ENCODE measurements at regions not wholly inside any gene's neighbourhood (a gene's known extent, or its start where the extent isn't known, plus 50 kb on each side); places are given as distances from the start of the nearest gene placed in this dataset.

DNA sequence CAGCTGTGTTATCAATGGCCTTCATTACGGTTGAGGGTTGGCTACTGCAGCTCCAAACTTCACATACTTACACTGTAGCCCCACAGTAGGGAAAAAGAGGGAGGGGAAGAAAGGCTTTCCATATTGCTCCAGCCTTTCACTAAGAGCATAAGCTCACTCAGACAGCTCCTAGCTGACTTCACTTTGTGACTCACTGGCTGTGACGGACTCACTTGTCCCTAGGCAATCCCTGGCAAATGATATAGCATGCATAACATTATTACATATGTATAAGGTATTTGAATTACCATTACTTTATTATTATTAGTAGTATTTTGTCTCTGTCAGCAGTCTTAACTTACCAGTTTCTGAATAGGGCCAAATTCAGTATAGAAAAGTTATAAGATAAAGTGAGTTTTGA lies 350.7 kb downstream of the RMST start:
- Histone ChIP-seq H3K27me3 (replicated peaks in 1 of 7) (no peaks in the 10 kb centered on the region), H3K27ac (no peak overlapping the region), H3K9me3 (peaks cover 0 to 2% (median 0%) of the 10 kb centered on the region in 8 donors), H3K36me3 (no peaks in the 10 kb centered on the region), H3K4me3 (no peak overlapping the region), H3K4me1 (no peaks in the 10 kb centered on the region)
- DNase-seq, result no peak
- TF ChIP-seq, protein P1, sequence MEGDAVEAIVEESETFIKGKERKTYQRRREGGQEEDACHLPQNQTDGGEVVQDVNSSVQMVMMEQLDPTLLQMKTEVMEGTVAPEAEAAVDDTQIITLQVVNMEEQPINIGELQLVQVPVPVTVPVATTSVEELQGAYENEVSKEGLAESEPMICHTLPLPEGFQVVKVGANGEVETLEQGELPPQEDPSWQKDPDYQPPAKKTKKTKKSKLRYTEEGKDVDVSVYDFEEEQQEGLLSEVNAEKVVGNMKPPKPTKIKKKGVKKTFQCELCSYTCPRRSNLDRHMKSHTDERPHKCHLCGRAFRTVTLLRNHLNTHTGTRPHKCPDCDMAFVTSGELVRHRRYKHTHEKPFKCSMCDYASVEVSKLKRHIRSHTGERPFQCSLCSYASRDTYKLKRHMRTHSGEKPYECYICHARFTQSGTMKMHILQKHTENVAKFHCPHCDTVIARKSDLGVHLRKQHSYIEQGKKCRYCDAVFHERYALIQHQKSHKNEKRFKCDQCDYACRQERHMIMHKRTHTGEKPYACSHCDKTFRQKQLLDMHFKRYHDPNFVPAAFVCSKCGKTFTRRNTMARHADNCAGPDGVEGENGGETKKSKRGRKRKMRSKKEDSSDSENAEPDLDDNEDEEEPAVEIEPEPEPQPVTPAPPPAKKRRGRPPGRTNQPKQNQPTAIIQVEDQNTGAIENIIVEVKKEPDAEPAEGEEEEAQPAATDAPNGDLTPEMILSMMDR (IDR thresholded peaks at IDR 0.05 in 8 of 11, conservative IDR thresholded peaks at IDR 0.05 in 3 of 11), result no peak
- TF ChIP-seq POLR2AphosphoS5 (IDR thresholded peaks at IDR 0.05), result no peak
- 71 to 89% (median 85%) methylated on average over 2 of the region's 2 CpGs for WGBS, 5 donors
- intact Hi-C loops (cut with DNase I; ENCODE audit: low total_unique reads), result no loop called here

DNA sequence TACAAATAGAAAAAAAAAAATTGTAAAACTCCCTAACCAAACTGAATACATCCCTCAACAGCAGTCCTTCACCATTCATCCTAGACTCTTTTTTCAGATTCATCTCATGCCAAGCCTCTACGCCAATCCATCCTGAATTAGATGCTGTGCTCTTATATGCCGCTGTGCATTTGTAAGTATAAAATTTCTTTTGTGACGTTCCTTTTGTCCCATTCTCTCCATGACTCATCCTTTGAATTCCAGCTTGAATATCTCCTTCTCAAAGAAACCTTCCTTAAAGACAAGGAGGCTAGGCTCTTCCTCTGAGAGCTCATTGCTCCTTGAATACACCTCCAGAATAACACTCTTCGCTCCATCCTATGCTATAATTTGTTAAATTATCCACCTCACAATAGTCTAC lies 359.2 kb downstream of the RMST start:
- H3K27me3 ChIP-seq (replicated peaks in 1 of 7), result no peaks in the 10 kb centered on the region
- no peak for DNase-seq
- WGBS, 5 donors, result 79 to 86% (median 85%) methylated on average over 4 of the region's 4 CpGs
- H3K27ac ChIP-seq, result no peak overlapping the region
- no peaks in the 10 kb centered on the region for H3K4me1 ChIP-seq
- no peaks in the 10 kb centered on the region for H3K9me3 ChIP-seq
- H3K36me3 ChIP-seq, result no peaks in the 10 kb centered on the region
- intact Hi-C loops (cut with DNase I; ENCODE audit: low total_unique reads), result no loop called here
- no peak overlapping the region for H3K4me3 ChIP-seq
- TF ChIP-seq POLR2AphosphoS5 (IDR thresholded peaks at IDR 0.05) (no peak), POLR2A (IDR thresholded peaks at IDR 0.05) (no peak)
- TF ChIP-seq, protein P1 (IDR thresholded peaks at IDR 0.05 in 8 of 11, conservative IDR thresholded peaks at IDR 0.05 in 3 of 11), result no peak

DNA sequence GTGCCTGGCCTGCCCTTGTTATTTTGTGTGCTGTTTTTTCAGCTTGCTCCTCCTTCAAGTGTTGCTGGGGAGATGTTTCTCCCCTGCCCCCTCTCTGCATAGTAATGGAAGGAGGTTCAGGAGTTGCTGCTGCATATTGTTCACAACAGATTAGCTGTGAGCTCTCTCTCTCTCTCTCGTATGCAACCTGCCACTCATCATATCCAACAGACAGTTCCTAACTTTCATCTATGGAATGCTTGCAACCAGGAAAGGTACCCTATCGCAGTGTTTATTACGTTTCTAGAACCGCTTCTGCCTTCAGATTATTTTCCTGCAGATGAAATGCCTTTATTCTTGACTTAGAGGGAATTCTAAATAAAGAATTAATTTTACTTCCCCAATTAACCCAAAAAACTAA lies 372.9 kb downstream of the RMST start:
- Histone ChIP-seq H3K27ac (no peak overlapping the region), H3K4me3 (no peak overlapping the region), H3K36me3 (no peaks in the 10 kb centered on the region), H3K4me1 (no peaks in the 10 kb centered on the region), H3K9me3 (no peaks in the 10 kb centered on the region), H3K27me3 (replicated peaks in 1 of 7) (no peaks in the 10 kb centered on the region)
- TF ChIP-seq POLR2AphosphoS5 (IDR thresholded peaks at IDR 0.05) (no peak), POLR2A (IDR thresholded peaks at IDR 0.05) (no peak)
- TF ChIP-seq, protein P1 (IDR thresholded peaks at IDR 0.05 in 8 of 11, conservative IDR thresholded peaks at IDR 0.05 in 3 of 11), result no peak
- DNase-seq, result no peak
- intact Hi-C loops (cut with DNase I; ENCODE audit: low total_unique reads), result no loop called here
- 78 to 86% (median 85%) methylated on average over 4 of the region's 4 CpGs for WGBS, 5 donors

DNA sequence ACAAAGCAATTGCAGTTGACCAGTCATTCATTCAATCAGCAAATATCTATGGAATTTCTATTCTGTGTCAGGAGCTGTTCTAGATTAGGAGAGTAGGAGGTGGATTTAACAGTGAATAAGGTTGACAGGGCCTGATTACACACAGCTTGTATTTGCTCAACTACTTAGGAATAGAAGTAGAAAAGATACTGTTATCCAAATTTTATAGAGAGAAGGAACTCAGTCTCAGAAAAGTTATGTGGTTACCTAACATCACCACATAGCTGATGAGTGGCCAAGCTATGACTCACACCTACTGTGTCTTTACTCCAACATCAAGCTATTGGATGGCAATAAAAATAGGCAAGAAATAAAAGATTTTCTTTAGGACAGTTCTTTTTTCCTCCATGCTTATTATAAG lies 374.8 kb downstream of the RMST start:
- Histone ChIP-seq H3K27ac (no peak overlapping the region), H3K4me1 (no peaks in the 10 kb centered on the region), H3K27me3 (replicated peaks in 1 of 7) (no peaks in the 10 kb centered on the region), H3K36me3 (no peaks in the 10 kb centered on the region), H3K4me3 (no peak overlapping the region), H3K9me3 (no peaks in the 10 kb centered on the region)
- intact Hi-C loops (cut with DNase I; ENCODE audit: low total_unique reads), result no loop called here
- no peak for DNase-seq
- TF ChIP-seq POLR2AphosphoS5 (IDR thresholded peaks at IDR 0.05), result no peak

DNA sequence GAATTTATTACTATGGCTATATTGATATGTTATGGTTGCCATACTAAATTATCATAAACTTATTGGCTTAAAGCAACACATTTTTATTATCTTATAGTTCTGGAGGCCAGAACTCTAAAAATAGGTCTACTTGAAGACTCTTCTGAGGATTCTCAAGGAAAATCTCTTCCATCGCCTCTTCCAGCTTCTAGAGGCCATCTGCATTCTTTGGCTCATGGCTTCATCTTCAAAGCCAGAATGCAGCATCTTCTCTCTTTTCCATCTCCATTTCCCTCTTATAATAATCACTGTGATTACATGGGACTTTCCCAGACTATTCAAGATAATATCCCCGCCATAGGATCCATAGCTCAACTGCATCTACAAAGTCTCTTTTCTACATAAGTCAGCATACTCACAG lies 385.4 kb downstream of the RMST start:
- no peaks in the 10 kb centered on the region for H3K4me1 ChIP-seq
- no peak overlapping the region for H3K27ac ChIP-seq
- H3K4me3 ChIP-seq, result no peak overlapping the region
- DNase-seq, result no peak
- 62 to 98% (median 92%) methylated on average over 2 of the region's 2 CpGs for WGBS, 5 donors
- TF ChIP-seq POLR2A (IDR thresholded peaks at IDR 0.05), result no peak
- no peak for TF ChIP-seq POLR2AphosphoS5 (IDR thresholded peaks at IDR 0.05)
- TF ChIP-seq, protein P1 (IDR thresholded peaks at IDR 0.05 in 8 of 11, conservative IDR thresholded peaks at IDR 0.05 in 3 of 11), result no peak
- H3K27me3 ChIP-seq (replicated peaks in 1 of 7), result no peaks in the 10 kb centered on the region
- intact Hi-C loops (cut with DNase I; ENCODE audit: low total_unique reads), result no loop called here
- peaks cover 0 to 7% (median 0%) of the 10 kb centered on the region in 8 donors for H3K9me3 ChIP-seq
- no peaks in the 10 kb centered on the region for H3K36me3 ChIP-seq

Data from spleen (tissue), 11 donors.